Endothelial cell of umbilical vein (primary cell): ENCODE measurements at regions not wholly inside any gene's neighbourhood (a gene's known extent, or its start where the extent isn't known, plus 50 kb on each side); places are given as distances from the start of the nearest gene placed in this dataset.

Source experiments
- BruUV-seq: library from RNA; stranded (reverse); fragments of 400-500 nt; replicated peaks from 2 replicates; lab custom pipeline; 2021; lab: Mats Ljungman, UMichigan
- CTCF ChIA-PET: fragments of 300-600, 350-600 bp; sonication (Branson Sonifier 250); formaldehyde crosslinking; loops from one replicate; lab custom pipeline; 2021; ENCODE audit warnings: antibody characterized with exemption, inconsistent platforms; lab: Charles Lee
- POLR2A ChIA-PET: fragments of 300-600, 350-600 bp; sonication (Branson Sonifier 250); formaldehyde crosslinking; loops from one replicate; lab custom pipeline; 2021; ENCODE audit warnings: antibody characterized with exemption, inconsistent platforms; lab: Charles Lee
- DNase-seq: peaks from one replicate; pipeline ENCODE4 v3.0.0-alpha.2; 2011; ENCODE audit warnings: low read depth, low spot score
- FAIRE-seq: peaks from 2 replicates; lab custom pipeline; 2011; peaks lifted over from hg19 to GRCh38; lab: Jason Lieb, UNC
- H2AFZ ChIP-seq: 2 replicates; pipeline ENCODE4 v1.6.0; 2012; ENCODE audit warnings: low read depth, low read length, control low read depth, inconsistent platforms
- H3K27ac ChIP-seq: 2 replicates; pipeline ENCODE4 v1.5.1; 2011; ENCODE audit warnings: low read depth, mild to moderate bottlenecking, control low read depth, low read length, moderate library complexity; ENCODE audit not compliant: insufficient read depth
- H3K27me3 ChIP-seq, 2 experiments: 2 replicates each; pipeline versions ENCODE4 v1.6.0 to v1.6.1; 2011; ENCODE audit warnings: low read length in 2 of 2, mixed read lengths in 1 of 2; ENCODE audit not compliant: control insufficient read depth in 2 of 2, insufficient read depth in 2 of 2
- H3K36me3 ChIP-seq, 2 experiments: 2 replicates in 1 of 2; 3 replicates in 1 of 2; pipeline ENCODE4 v1.5.1; 2011; ENCODE audit warnings: low read length in 2 of 2, mild to moderate bottlenecking in 1 of 2, moderate library complexity in 1 of 2; ENCODE audit not compliant: control insufficient read depth in 2 of 2, insufficient read depth in 2 of 2; ENCODE audit errors: extremely low read depth in 1 of 2
- H3K4me1 ChIP-seq: 3 replicates; pipeline ENCODE4 v1.5.1; 2011; ENCODE audit warnings: mild to moderate bottlenecking, low read length; ENCODE audit not compliant: control insufficient read depth, insufficient read depth; ENCODE audit errors: extremely low read depth
- H3K4me2 ChIP-seq: 2 replicates; pipeline ENCODE4 v1.6.1; 2011; ENCODE audit warnings: low read length, control low read depth, mixed read lengths; ENCODE audit not compliant: insufficient read depth
- H3K4me3 ChIP-seq, 3 experiments: fragments of 200-600 bp in 1 of 3; sonication (generic), shearing (Covaris generic) in 1 of 3; replicated peaks in 1 of 3; 2 replicates each; pipeline ENCODE4 v1.5.1; 2011 to 2016; ENCODE audit warnings: control low read depth in 3 of 3, low read length in 3 of 3, mild to moderate bottlenecking in 2 of 3, inconsistent platforms in 1 of 3, low read depth in 1 of 3, moderate library complexity in 1 of 3; ENCODE audit not compliant: insufficient read depth in 1 of 3
- H3K79me2 ChIP-seq: 2 replicates; pipeline ENCODE4 v1.6.0; 2012; ENCODE audit warnings: low read length, inconsistent platforms; ENCODE audit not compliant: control insufficient read depth, insufficient read depth
- H3K9ac ChIP-seq: replicated peaks from 2 replicates; pipeline ENCODE3; 2011; ENCODE audit warnings: low read length, control low read depth; ENCODE audit not compliant: insufficient read depth; ENCODE audit errors: extremely low read depth
- H3K9me1 ChIP-seq: replicated peaks from 3 replicates; pipeline ENCODE4 v1.6.0; 2011; ENCODE audit warnings: mild to moderate bottlenecking, low read length; ENCODE audit not compliant: control insufficient read depth, insufficient read depth; ENCODE audit errors: extremely low read depth
- H3K9me3 ChIP-seq: replicated peaks from 2 replicates; pipeline ENCODE4 v1.5.1; 2012; ENCODE audit warnings: low read length, inconsistent platforms; ENCODE audit not compliant: control insufficient read depth, insufficient read depth
- H4K20me1 ChIP-seq: replicated peaks from 2 replicates; pipeline ENCODE3; 2011; ENCODE audit warnings: mild to moderate bottlenecking, low read length; ENCODE audit not compliant: control insufficient read depth, insufficient read depth; ENCODE audit errors: extremely low read depth
- CTCF ChIP-seq, 2 donors: IDR thresholded peaks; 1 replicate in 1 of 2; 2 replicates in 1 of 2; pipeline ENCODE4 v1.5.1; 2011; ENCODE audit warnings: low read length in 2 of 2, mild to moderate bottlenecking in 2 of 2, moderate library complexity in 2 of 2, control low read depth in 1 of 2, inconsistent platforms in 1 of 2, low read depth in 1 of 2; ENCODE audit not compliant: insufficient read depth in 1 of 2; ENCODE audit errors: extremely low read depth in 1 of 2
- EZH2 ChIP-seq: IDR thresholded peaks from 2 replicates; pipeline ENCODE4 v1.6.1; 2012; ENCODE audit warnings: borderline replicate concordance, low read depth, mild to moderate bottlenecking, moderate library complexity, low read length, inconsistent platforms; ENCODE audit not compliant: severe bottlenecking
- FOS ChIP-seq: IDR thresholded peaks from 2 replicates; pipeline ENCODE4 v1.6.1; 2011; ENCODE audit warnings: mild to moderate bottlenecking, low read length, moderate library complexity, borderline replicate concordance; ENCODE audit not compliant: insufficient read depth
- GATA2 ChIP-seq: IDR thresholded peaks from 2 replicates; pipeline ENCODE4 v1.7.0; 2011; ENCODE audit warnings: low read depth, mild to moderate bottlenecking, moderate library complexity, mixed read lengths, low read length; ENCODE audit not compliant: insufficient read length, insufficient read depth
- JUN ChIP-seq: IDR thresholded peaks from 2 replicates; pipeline ENCODE4 v1.6.1; 2011; ENCODE audit warnings: borderline replicate concordance, low read depth; ENCODE audit not compliant: insufficient read length, insufficient read depth
- MAX ChIP-seq: IDR thresholded peaks from 2 replicates; pipeline ENCODE4 v1.6.1; 2011; ENCODE audit not compliant: insufficient read depth, insufficient read length
- MYC ChIP-seq: IDR thresholded peaks from one replicate; pipeline ENCODE4 v1.6.1; 2011; ENCODE audit warnings: mild to moderate bottlenecking, low read depth, low read length
- POLR2A ChIP-seq: IDR thresholded peaks from 2 replicates; pipeline ENCODE4 v1.6.1; 2012; ENCODE audit warnings: low read depth, mild to moderate bottlenecking, control low read depth, low read length
- POLR2AphosphoS5 ChIP-seq: IDR thresholded peaks from 2 replicates; pipeline ENCODE4 v1.6.1; 2012; ENCODE audit warnings: low read depth, mild to moderate bottlenecking, control low read depth, low read length, moderate library complexity; ENCODE audit not compliant: insufficient read depth
- dilution Hi-C: fragments of 300-500 bp; cut with MboI; formaldehyde crosslinking; loops from one replicate; pipeline ENCODE4 v1.15.0; 2019; ENCODE audit warnings: low sequenced_read_pairs; ENCODE audit not compliant: extremely low pct_ligation_motif_present
- intact Hi-C: fragments of 100-400 bp; cut with micrococcal nuclease; formaldehyde crosslinking; loops from one replicate; pipeline ENCODE4 v1.10.0; 2022

GRCh38 chr4:116427666-116428065 is 657.7 kb downstream of the TRAM1L1 start:
- FAIRE-seq (no peak), DNase-seq (no peak)
- no peaks in the 10 kb centered on the region for H4K20me1 ChIP-seq
- dilution Hi-C loops = no loop called here
- no peaks in the 10 kb centered on the region for H3K36me3 ChIP-seq
- H3K79me2 ChIP-seq = no peaks in the 10 kb centered on the region
- no peaks in the 10 kb centered on the region for H3K4me1 ChIP-seq
- no peaks in the 10 kb centered on the region for H3K9me3 ChIP-seq
- H3K9me1 ChIP-seq = no peaks in the 10 kb centered on the region
- no TSS peak for BruUV-seq
- no peak overlapping the region for H3K4me3 ChIP-seq
- no peak overlapping the region for H3K9ac ChIP-seq
- no peak for TF ChIP-seq FOS
- TF ChIP-seq EZH2 = no peak
- no peak for TF ChIP-seq POLR2A
- no peak for TF ChIP-seq CTCF (IDR thresholded peaks at IDR 0.05; ENCODE audit: extremely low read depth in 1 of 2, insufficient read depth in 1 of 2, low read depth in 1 of 2, low read length in 2 of 2)
- TF ChIP-seq GATA2 = no peak
- no peak for TF ChIP-seq JUN
- TF ChIP-seq MAX = no peak
- no peak for TF ChIP-seq POLR2AphosphoS5
- no peak for TF ChIP-seq MYC
- ChIA-PET POLR2A (no interaction called here), CTCF (no interaction called here)
- H3K27ac ChIP-seq = no peak overlapping the region
- no peaks in the 10 kb centered on the region for H3K27me3 ChIP-seq
- intact Hi-C loops = no loop called here
- H3K4me2 ChIP-seq = no peak overlapping the region
- H2AFZ ChIP-seq = no peak overlapping the region
